H9 (cell line): ENCODE measurements at regions not wholly inside any gene's neighbourhood (a gene's known extent, or its start where the extent isn't known, plus 50 kb on each side); places are given as distances from the start of the nearest gene placed in this dataset.

Source experiments
- DNase-seq: peaks from one replicate; pipeline ENCODE4 v3.0.0-alpha.2; 2017
- H2AFZ ChIP-seq: one replicate; pipeline ENCODE4 v1.6.1; 2013; ENCODE audit warnings: mild to moderate bottlenecking, low read length, control low read depth, moderate library complexity
- H2AK5ac ChIP-seq: 2 replicates; pipeline ENCODE4 v1.6.1; 2013; ENCODE audit warnings: low read length, control low read depth, mixed read lengths; ENCODE audit not compliant: insufficient read length
- H2BK120ac ChIP-seq: one replicate; pipeline ENCODE4 v1.6.1; 2013; ENCODE audit warnings: low read depth, mild to moderate bottlenecking, low read length, control low read depth, inconsistent platforms; ENCODE audit not compliant: poor library complexity, severe bottlenecking
- H2BK12ac ChIP-seq: 2 replicates; pipeline ENCODE4 v1.6.1; 2013; ENCODE audit warnings: low read length, control low read depth, mixed read lengths, low read depth; ENCODE audit not compliant: insufficient read length
- H2BK15ac ChIP-seq: 2 replicates; pipeline ENCODE4 v1.6.1; 2013; ENCODE audit warnings: low read depth, low read length, control low read depth
- H2BK20ac ChIP-seq: one replicate; pipeline ENCODE4 v1.6.1; 2013; ENCODE audit warnings: low read depth, mild to moderate bottlenecking, low read length, control low read depth, inconsistent platforms; ENCODE audit not compliant: poor library complexity, severe bottlenecking
- H2BK5ac ChIP-seq: 2 replicates; pipeline ENCODE4 v1.6.1; 2013; ENCODE audit warnings: low read length, control low read depth, mixed read lengths; ENCODE audit not compliant: insufficient read length
- H3K14ac ChIP-seq: 2 replicates; pipeline ENCODE4 v1.6.1; 2013; ENCODE audit warnings: low read length, control low read depth; ENCODE audit not compliant: insufficient read depth
- H3K18ac ChIP-seq: 2 replicates; pipeline ENCODE4 v1.6.1; 2013; ENCODE audit warnings: low read depth, mild to moderate bottlenecking, mixed read lengths, low read length, control low read depth; ENCODE audit not compliant: insufficient read length
- H3K23ac ChIP-seq: 2 replicates; pipeline ENCODE4 v1.6.1; 2013; ENCODE audit warnings: low read length, control low read depth, mixed read lengths, low read depth; ENCODE audit not compliant: insufficient read length
- H3K23me2 ChIP-seq: 2 replicates; pipeline ENCODE4 v1.6.1; 2013; ENCODE audit warnings: low read depth, mild to moderate bottlenecking, mixed read lengths, low read length, control low read depth; ENCODE audit not compliant: insufficient read length, poor library complexity, severe bottlenecking
- H3K27ac ChIP-seq: 2 replicates; pipeline ENCODE4 v1.5.1; 2013; ENCODE audit warnings: low read length, control low read depth, mixed read lengths, low read depth; ENCODE audit not compliant: insufficient read length
- H3K27me3 ChIP-seq: 2 replicates; pipeline ENCODE4 v1.6.1; 2013; ENCODE audit warnings: low read length, control low read depth, inconsistent platforms; ENCODE audit not compliant: insufficient read depth
- H3K4ac ChIP-seq: 2 replicates; pipeline ENCODE4 v1.6.1; 2013; ENCODE audit warnings: low read depth, mild to moderate bottlenecking, control low read depth, inconsistent platforms, low read length, moderate library complexity
- H3K4me1 ChIP-seq: 2 replicates; pipeline ENCODE4 v1.6.1; 2013; ENCODE audit warnings: low read length, control low read depth, inconsistent platforms; ENCODE audit not compliant: insufficient read depth
- H3K4me2 ChIP-seq: 2 replicates; pipeline ENCODE4 v1.6.1; 2013; ENCODE audit warnings: low read length, control low read depth, mixed read lengths; ENCODE audit not compliant: insufficient read length, insufficient read depth
- H3K56ac ChIP-seq: 2 replicates; pipeline ENCODE4 v1.6.1; 2013; ENCODE audit warnings: low read depth, mild to moderate bottlenecking, mixed read lengths, low read length, control low read depth; ENCODE audit not compliant: insufficient read length
- H3K79me1 ChIP-seq: 2 replicates; pipeline ENCODE4 v1.6.1; 2013; ENCODE audit warnings: low read depth, mild to moderate bottlenecking, moderate library complexity, low read length, control low read depth, inconsistent platforms; ENCODE audit not compliant: insufficient read depth, poor library complexity, severe bottlenecking
- H3K79me2 ChIP-seq: 2 replicates; pipeline ENCODE4 v1.6.1; 2013; ENCODE audit warnings: low read length, control low read depth, inconsistent platforms; ENCODE audit not compliant: insufficient read depth
- H3K9ac ChIP-seq: 2 replicates; pipeline ENCODE4 v1.6.1; 2013; ENCODE audit warnings: low read length, control low read depth, mixed read lengths; ENCODE audit not compliant: insufficient read length; ENCODE audit errors: extremely low read depth
- H3K9me3 ChIP-seq: one replicate; pipeline ENCODE4 v1.6.1; 2013; ENCODE audit warnings: low read depth, low read length, inconsistent platforms; ENCODE audit not compliant: control insufficient read depth
- H3T11ph ChIP-seq: one replicate; pipeline ENCODE4 v1.6.1; 2013; ENCODE audit warnings: mild to moderate bottlenecking, low read length, control low read depth, inconsistent platforms
- H4K20me1 ChIP-seq: one replicate; pipeline ENCODE4 v1.6.1; 2013; ENCODE audit not compliant: control insufficient read depth, insufficient read length, insufficient read depth
- H4K5ac ChIP-seq: 2 replicates; pipeline ENCODE4 v1.6.1; 2013; ENCODE audit warnings: low read depth, mild to moderate bottlenecking, mixed read lengths, low read length, control low read depth; ENCODE audit not compliant: insufficient read length
- H4K8ac ChIP-seq: replicated peaks from 2 replicates; pipeline ENCODE4 v1.6.1; 2013; ENCODE audit warnings: low read length, control low read depth, mixed read lengths, low read depth; ENCODE audit not compliant: insufficient read length
- H4K91ac ChIP-seq: 2 replicates; pipeline ENCODE4 v1.6.1; 2013; ENCODE audit warnings: low read depth, mild to moderate bottlenecking, moderate library complexity, mixed read lengths, low read length, control low read depth; ENCODE audit not compliant: insufficient read length
- H3K27ac Mint-ChIP-seq, 3 experiments: 2 replicates in 2 of 3; 3 replicates in 1 of 3; pipeline ENCODE4 v1.8.0; 2020 to 2021; ENCODE audit warnings: mixed read lengths in 3 of 3, mild to moderate bottlenecking in 1 of 3, moderate library complexity in 1 of 3
- H3K27me3 Mint-ChIP-seq: 2 replicates; pipeline ENCODE4 v1.8.0; 2021; ENCODE audit warnings: low read depth, mild to moderate bottlenecking, moderate library complexity, mixed read lengths
- H3K36me3 Mint-ChIP-seq, 3 experiments: 2 replicates in 2 of 3; 3 replicates in 1 of 3; pipeline ENCODE4 v1.8.0; 2020 to 2021; ENCODE audit warnings: low read depth in 3 of 3, mixed read lengths in 3 of 3; ENCODE audit not compliant: insufficient read depth in 1 of 3
- H3K4me1 Mint-ChIP-seq, 2 experiments: 2 replicates each; pipeline ENCODE4 v1.8.0; 2020; ENCODE audit warnings: mixed read lengths in 2 of 2
- H3K4me3 Mint-ChIP-seq, 2 experiments: 2 replicates in 1 of 2; 3 replicates in 1 of 2; pipeline ENCODE4 v1.8.0; 2020 to 2021; ENCODE audit warnings: mild to moderate bottlenecking in 2 of 2, mixed read lengths in 2 of 2, moderate library complexity in 1 of 2
- H3K9me3 Mint-ChIP-seq, 2 experiments: 2 replicates in 1 of 2; 3 replicates in 1 of 2; pipeline ENCODE4 v1.8.0; 2020; ENCODE audit warnings: mild to moderate bottlenecking in 2 of 2, mixed read lengths in 2 of 2, moderate library complexity in 1 of 2
- TF ChIP-seq, protein P1 (sequence below): fragments of 200-600 bp; sonication (generic); conservative IDR thresholded peaks from 3 replicates; pipeline ENCODE4 v1.8.0; 2021; ENCODE audit warnings: antibody characterized with exemption, mild to moderate bottlenecking

- Histone ChIP-seq H2BK5ac (no peak overlapping the region), H4K91ac (no peak overlapping the region), H4K5ac (no peak overlapping the region), H2BK120ac (no peak overlapping the region), H3K9me3 (no peaks in the 10 kb centered on the region), H2BK20ac (no peak overlapping the region), H3K56ac (no peak overlapping the region), H3K79me2 (no peaks in the 10 kb centered on the region), H4K8ac (no peak overlapping the region), H3K23ac (no peak overlapping the region), H3T11ph (no peak overlapping the region), H2BK15ac (no peak overlapping the region), H3K9ac (no peak overlapping the region), H3K27me3 (no peaks in the 10 kb centered on the region), H2AFZ (no peak overlapping the region), H3K27ac (no peak overlapping the region), H3K4me1 (no peaks in the 10 kb centered on the region), H3K23me2 (no peaks in the 10 kb centered on the region), H2AK5ac (no peak overlapping the region), H3K18ac (no peak overlapping the region), H3K14ac (no peak overlapping the region), H3K79me1 (no peaks in the 10 kb centered on the region), H3K4me2 (no peak overlapping the region), H3K4ac (no peak overlapping the region), H4K20me1 (no peaks in the 10 kb centered on the region), H2BK12ac (no peak overlapping the region)
- Mint-ChIP-seq H3K27ac (no peak overlapping the region), H3K4me3 (no peak overlapping the region), H3K4me1 (no peaks in the 10 kb centered on the region), H3K9me3 (no peaks in the 10 kb centered on the region), H3K27me3 (no peaks in the 10 kb centered on the region; the same call in 1 of the 2 replicates), H3K36me3 (no peaks in the 10 kb centered on the region)
- TF ChIP-seq, protein P1, sequence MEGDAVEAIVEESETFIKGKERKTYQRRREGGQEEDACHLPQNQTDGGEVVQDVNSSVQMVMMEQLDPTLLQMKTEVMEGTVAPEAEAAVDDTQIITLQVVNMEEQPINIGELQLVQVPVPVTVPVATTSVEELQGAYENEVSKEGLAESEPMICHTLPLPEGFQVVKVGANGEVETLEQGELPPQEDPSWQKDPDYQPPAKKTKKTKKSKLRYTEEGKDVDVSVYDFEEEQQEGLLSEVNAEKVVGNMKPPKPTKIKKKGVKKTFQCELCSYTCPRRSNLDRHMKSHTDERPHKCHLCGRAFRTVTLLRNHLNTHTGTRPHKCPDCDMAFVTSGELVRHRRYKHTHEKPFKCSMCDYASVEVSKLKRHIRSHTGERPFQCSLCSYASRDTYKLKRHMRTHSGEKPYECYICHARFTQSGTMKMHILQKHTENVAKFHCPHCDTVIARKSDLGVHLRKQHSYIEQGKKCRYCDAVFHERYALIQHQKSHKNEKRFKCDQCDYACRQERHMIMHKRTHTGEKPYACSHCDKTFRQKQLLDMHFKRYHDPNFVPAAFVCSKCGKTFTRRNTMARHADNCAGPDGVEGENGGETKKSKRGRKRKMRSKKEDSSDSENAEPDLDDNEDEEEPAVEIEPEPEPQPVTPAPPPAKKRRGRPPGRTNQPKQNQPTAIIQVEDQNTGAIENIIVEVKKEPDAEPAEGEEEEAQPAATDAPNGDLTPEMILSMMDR: no peak
- no peak for DNase-seq
These were observed 628.2 kb downstream of the COL12A1 start for GRCh38 chr6:74577619-74578018.
